GM12878 (cell line): ENCODE measurements at regions not wholly inside any gene's neighbourhood (a gene's known extent, or its start where the extent isn't known, plus 50 kb on each side); places are given as distances from the start of the nearest gene placed in this dataset.

ENCODE experiments used
- CHD4 ChIP-seq: fragments of 200-600 bp; sonication (generic); IDR thresholded peaks from 2 replicates; pipeline ENCODE4 v1.6.1; 2016; ENCODE audit warnings: mild to moderate bottlenecking
- MEF2B ChIP-seq: fragments of 450-650 bp; IDR thresholded peaks from 2 replicates; pipeline ENCODE4 v1.6.1; 2018; ENCODE audit warnings: mild to moderate bottlenecking, moderate library complexity; ENCODE audit not compliant: partially characterized antibody, poor library complexity, severe bottlenecking
- PKNOX1 ChIP-seq: fragments of 450-650 bp; IDR thresholded peaks from 2 replicates; pipeline ENCODE4 v1.6.1; 2016; ENCODE audit warnings: mild to moderate bottlenecking
- POU2F2 ChIP-seq: IDR thresholded peaks from 3 replicates; pipeline ENCODE4 v1.6.1; 2011; ENCODE audit warnings: low read depth, mild to moderate bottlenecking, low read length, borderline replicate concordance
- SMARCA5 ChIP-seq: fragments of 450-650 bp; IDR thresholded peaks from 2 replicates; pipeline ENCODE4 v1.6.1; 2017; ENCODE audit warnings: mild to moderate bottlenecking
- SREBF1 ChIP-seq: IDR thresholded peaks from 2 replicates; pipeline ENCODE4 v1.6.1; 2012; ENCODE audit warnings: mild to moderate bottlenecking, low read length
- SREBF2 ChIP-seq: IDR thresholded peaks from 2 replicates; pipeline ENCODE4 v1.6.1; 2012; ENCODE audit warnings: mild to moderate bottlenecking, low read length
- TCF12 ChIP-seq: IDR thresholded peaks from 2 replicates; pipeline ENCODE4 v1.6.1; 2011; ENCODE audit warnings: low read depth, mild to moderate bottlenecking, low read length
- TF ChIP-seq, protein P1 (sequence below): fragments of 150-350 bp; IDR thresholded peaks from 2 replicates; pipeline ENCODE4 v1.6.1; 2016; ENCODE audit warnings: low read depth, low read length
- TF ChIP-seq, protein P2 (sequence below): fragments of 450-650 bp; IDR thresholded peaks from 2 replicates; pipeline ENCODE4 v1.6.1; 2016; ENCODE audit warnings: mild to moderate bottlenecking, moderate library complexity, borderline replicate concordance

GRCh38 chr5:123809594-123810221 is 297.7 kb downstream of the CSNK1G3 start (continued):
- TF ChIP-seq, protein P1, sequence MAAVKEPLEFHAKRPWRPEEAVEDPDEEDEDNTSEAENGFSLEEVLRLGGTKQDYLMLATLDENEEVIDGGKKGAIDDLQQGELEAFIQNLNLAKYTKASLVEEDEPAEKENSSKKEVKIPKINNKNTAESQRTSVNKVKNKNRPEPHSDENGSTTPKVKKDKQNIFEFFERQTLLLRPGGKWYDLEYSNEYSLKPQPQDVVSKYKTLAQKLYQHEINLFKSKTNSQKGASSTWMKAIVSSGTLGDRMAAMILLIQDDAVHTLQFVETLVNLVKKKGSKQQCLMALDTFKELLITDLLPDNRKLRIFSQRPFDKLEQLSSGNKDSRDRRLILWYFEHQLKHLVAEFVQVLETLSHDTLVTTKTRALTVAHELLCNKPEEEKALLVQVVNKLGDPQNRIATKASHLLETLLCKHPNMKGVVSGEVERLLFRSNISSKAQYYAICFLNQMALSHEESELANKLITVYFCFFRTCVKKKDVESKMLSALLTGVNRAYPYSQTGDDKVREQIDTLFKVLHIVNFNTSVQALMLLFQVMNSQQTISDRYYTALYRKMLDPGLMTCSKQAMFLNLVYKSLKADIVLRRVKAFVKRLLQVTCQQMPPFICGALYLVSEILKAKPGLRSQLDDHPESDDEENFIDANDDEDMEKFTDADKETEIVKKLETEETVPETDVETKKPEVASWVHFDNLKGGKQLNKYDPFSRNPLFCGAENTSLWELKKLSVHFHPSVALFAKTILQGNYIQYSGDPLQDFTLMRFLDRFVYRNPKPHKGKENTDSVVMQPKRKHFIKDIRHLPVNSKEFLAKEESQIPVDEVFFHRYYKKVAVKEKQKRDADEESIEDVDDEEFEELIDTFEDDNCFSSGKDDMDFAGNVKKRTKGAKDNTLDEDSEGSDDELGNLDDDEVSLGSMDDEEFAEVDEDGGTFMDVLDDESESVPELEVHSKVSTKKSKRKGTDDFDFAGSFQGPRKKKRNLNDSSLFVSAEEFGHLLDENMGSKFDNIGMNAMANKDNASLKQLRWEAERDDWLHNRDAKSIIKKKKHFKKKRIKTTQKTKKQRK = no peak
- peak; percentile 40 for TF ChIP-seq MEF2B
- TF ChIP-seq TCF12 = peak; percentile 26; the same call in 1 of the 2 replicates
- no peak for TF ChIP-seq SREBF1
- TF ChIP-seq CHD4 = no peak
- TF ChIP-seq PKNOX1 = peak; percentile 56; the same call in 1 of the 2 replicates
- TF ChIP-seq, protein P2, sequence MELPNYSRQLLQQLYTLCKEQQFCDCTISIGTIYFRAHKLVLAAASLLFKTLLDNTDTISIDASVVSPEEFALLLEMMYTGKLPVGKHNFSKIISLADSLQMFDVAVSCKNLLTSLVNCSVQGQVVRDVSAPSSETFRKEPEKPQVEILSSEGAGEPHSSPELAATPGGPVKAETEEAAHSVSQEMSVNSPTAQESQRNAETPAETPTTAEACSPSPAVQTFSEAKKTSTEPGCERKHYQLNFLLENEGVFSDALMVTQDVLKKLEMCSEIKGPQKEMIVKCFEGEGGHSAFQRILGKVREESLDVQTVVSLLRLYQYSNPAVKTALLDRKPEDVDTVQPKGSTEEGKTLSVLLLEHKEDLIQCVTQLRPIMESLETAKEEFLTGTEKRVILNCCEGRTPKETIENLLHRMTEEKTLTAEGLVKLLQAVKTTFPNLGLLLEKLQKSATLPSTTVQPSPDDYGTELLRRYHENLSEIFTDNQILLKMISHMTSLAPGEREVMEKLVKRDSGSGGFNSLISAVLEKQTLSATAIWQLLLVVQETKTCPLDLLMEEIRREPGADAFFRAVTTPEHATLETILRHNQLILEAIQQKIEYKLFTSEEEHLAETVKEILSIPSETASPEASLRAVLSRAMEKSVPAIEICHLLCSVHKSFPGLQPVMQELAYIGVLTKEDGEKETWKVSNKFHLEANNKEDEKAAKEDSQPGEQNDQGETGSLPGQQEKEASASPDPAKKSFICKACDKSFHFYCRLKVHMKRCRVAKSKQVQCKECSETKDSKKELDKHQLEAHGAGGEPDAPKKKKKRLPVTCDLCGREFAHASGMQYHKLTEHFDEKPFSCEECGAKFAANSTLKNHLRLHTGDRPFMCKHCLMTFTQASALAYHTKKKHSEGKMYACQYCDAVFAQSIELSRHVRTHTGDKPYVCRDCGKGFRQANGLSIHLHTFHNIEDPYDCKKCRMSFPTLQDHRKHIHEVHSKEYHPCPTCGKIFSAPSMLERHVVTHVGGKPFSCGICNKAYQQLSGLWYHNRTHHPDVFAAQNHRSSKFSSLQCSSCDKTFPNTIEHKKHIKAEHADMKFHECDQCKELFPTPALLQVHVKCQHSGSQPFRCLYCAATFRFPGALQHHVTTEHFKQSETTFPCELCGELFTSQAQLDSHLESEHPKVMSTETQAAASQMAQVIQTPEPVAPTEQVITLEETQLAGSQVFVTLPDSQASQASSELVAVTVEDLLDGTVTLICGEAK = no peak
- TF ChIP-seq SMARCA5 = no peak
- no peak for TF ChIP-seq POU2F2
- TF ChIP-seq SREBF2 = no peak
